Uterus (tissue), 3 donors: ENCODE measurements at regions not wholly inside any gene's neighbourhood (a gene's known extent, or its start where the extent isn't known, plus 50 kb on each side); places are given as distances from the start of the nearest gene placed in this dataset.

Source experiments
- DNase-seq, 2 donors: peaks; one replicate each; pipeline ENCODE4 v3.0.0-alpha.2; 2019 to 2020
- H3K27ac ChIP-seq, 2 donors: fragments of 200-600 bp; sonication (generic); 1 replicate in 1 of 2; 2 replicates in 1 of 2; pipeline ENCODE4 v1.5.1; 2016 to 2018
- H3K27me3 ChIP-seq, 2 donors: fragments of 200-600 bp; sonication (generic); one replicate each; pipeline ENCODE4 v1.5.1; 2018 to 2019; ENCODE audit warnings: control low read depth in 1 of 2
- H3K36me3 ChIP-seq, 2 donors: fragments of 200-600 bp; sonication (generic); one replicate each; pipeline ENCODE4 v1.5.1; 2019; ENCODE audit warnings: control low read depth in 1 of 2
- H3K4me1 ChIP-seq, 2 donors: fragments of 200-600 bp; sonication (generic); one replicate each; pipeline ENCODE4 v1.5.1; 2018 to 2019; ENCODE audit warnings: control low read depth in 1 of 2
- H3K4me3 ChIP-seq, 2 donors: fragments of 200-600 bp; sonication (generic); 1 replicate in 1 of 2; 2 replicates in 1 of 2; pipeline ENCODE4 v1.5.1; 2018 to 2019; ENCODE audit warnings: mild to moderate bottlenecking in 1 of 2
- H3K9me3 ChIP-seq, 2 donors: fragments of 200-600 bp; sonication (generic); one replicate each; pipeline ENCODE4 v1.5.1; 2019; ENCODE audit warnings: control low read depth in 1 of 2
- POLR2A ChIP-seq, 2 donors: fragments of 450-650 bp; IDR thresholded peaks; one replicate each; pipeline ENCODE4 v1.6.1; 2016; ENCODE audit warnings: antibody characterized with exemption in 2 of 2, mild to moderate bottlenecking in 1 of 2, moderate library complexity in 1 of 2
- intact Hi-C: fragments of 100-400 bp; cut with DNase I; formaldehyde crosslinking; loops from one replicate; pipeline ENCODE4 v1.15.1; 2023; ENCODE audit warnings: low total_unique reads
- TF ChIP-seq, protein P1 (sequence below), 4 experiments: fragments of 200-600 bp in 2 of 4; fragments of 450-650 bp in 2 of 4; sonication (generic) in 2 of 4; IDR thresholded peaks; one replicate each; pipeline ENCODE4 v1.5.1; 2016 to 2019; ENCODE audit warnings: antibody characterized with exemption in 4 of 4, mild to moderate bottlenecking in 2 of 4, moderate library complexity in 1 of 4
- donor health status: DM: yes; HTN: yes; CAD: no.

DNA sequence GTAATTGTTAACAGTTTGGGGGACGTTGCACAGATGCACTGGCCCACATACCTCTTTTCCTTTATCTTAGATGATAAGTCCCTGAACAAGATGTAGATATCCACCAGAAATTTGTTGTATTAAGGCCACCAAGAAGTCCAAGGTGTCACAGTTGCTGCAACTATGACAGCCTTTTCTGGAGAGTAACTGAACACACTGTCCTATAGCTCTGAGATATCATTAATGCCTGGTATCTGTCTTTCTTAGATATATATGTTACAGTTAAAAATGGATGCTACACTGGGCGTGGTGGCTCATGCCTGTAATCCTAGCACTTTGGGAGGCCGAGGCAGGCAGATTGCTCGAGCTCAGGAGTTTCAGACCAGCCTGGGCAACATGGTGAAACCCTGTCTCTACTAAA lies 77.8 kb upstream of the PRDX4 start:
- Histone ChIP-seq H3K9me3 (no peaks in the 10 kb centered on the region), H3K4me1 (no peaks in the 10 kb centered on the region), H3K4me3 (no peak overlapping the region), H3K36me3 (no peaks in the 10 kb centered on the region), H3K27ac (no peak overlapping the region), H3K27me3 (no peaks in the 10 kb centered on the region)
- no peak for DNase-seq
- TF ChIP-seq POLR2A (IDR thresholded peaks at IDR 0.05): no peak
- TF ChIP-seq, protein P1, sequence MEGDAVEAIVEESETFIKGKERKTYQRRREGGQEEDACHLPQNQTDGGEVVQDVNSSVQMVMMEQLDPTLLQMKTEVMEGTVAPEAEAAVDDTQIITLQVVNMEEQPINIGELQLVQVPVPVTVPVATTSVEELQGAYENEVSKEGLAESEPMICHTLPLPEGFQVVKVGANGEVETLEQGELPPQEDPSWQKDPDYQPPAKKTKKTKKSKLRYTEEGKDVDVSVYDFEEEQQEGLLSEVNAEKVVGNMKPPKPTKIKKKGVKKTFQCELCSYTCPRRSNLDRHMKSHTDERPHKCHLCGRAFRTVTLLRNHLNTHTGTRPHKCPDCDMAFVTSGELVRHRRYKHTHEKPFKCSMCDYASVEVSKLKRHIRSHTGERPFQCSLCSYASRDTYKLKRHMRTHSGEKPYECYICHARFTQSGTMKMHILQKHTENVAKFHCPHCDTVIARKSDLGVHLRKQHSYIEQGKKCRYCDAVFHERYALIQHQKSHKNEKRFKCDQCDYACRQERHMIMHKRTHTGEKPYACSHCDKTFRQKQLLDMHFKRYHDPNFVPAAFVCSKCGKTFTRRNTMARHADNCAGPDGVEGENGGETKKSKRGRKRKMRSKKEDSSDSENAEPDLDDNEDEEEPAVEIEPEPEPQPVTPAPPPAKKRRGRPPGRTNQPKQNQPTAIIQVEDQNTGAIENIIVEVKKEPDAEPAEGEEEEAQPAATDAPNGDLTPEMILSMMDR (IDR thresholded peaks at IDR 0.05): no peak
- intact Hi-C loops: no loop called here

DNA sequence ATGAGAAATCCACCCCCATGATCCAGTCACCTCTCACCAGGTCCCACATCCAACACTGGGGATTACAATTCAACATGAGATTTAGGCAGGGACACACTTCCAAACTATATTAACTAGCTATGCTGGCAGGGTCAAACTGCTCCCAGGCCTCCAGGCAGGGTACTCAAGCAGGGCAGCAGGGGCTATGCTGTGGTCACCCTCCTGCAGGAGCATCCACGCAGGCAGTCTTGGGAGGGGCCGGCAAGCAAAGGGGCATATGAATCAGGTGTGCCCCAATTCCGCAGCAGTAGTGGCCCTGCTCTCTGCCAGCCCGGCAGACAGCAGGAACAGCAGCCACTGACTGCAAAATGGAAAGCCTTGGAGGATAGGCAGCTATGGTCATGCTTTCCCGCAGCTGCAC lies 74.6 kb upstream of the PRDX4 start:
- no peak overlapping the region for H3K4me3 ChIP-seq
- TF ChIP-seq POLR2A (IDR thresholded peaks at IDR 0.05): no peak
- TF ChIP-seq, protein P1 (IDR thresholded peaks at IDR 0.05): no peak
- no peak overlapping the region for H3K27ac ChIP-seq
- no peak for DNase-seq
- H3K4me1 ChIP-seq: no peaks in the 10 kb centered on the region
- H3K27me3 ChIP-seq: no peaks in the 10 kb centered on the region
- no peaks in the 10 kb centered on the region for H3K9me3 ChIP-seq
- no peaks in the 10 kb centered on the region for H3K36me3 ChIP-seq
- intact Hi-C loops: no loop called here

DNA sequence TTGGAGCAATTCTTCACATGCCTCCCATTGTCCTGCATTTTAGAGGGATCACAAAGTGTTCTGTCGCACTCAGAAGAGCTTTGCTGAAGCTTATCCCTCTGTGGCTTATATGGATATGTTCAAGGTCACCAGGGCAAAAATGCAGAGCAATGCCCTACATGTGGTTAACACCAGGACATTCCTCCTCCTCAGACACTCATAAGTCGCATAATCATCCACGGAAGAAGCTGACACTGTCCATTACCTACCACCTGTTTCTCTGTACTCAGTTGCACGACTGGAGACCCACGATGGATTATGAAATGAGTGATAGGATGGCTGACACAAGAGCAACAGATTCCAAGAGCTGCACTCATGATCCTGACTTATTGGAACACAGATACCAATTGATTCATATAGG lies 68.7 kb upstream of the PRDX4 start:
- no peak overlapping the region for H3K4me3 ChIP-seq
- no peaks in the 10 kb centered on the region for H3K27me3 ChIP-seq
- H3K27ac ChIP-seq: no peak overlapping the region
- no peaks in the 10 kb centered on the region for H3K4me1 ChIP-seq
- TF ChIP-seq, protein P1 (IDR thresholded peaks at IDR 0.05): no peak
- TF ChIP-seq POLR2A (IDR thresholded peaks at IDR 0.05): no peak
- no peaks in the 10 kb centered on the region for H3K9me3 ChIP-seq
- no peaks in the 10 kb centered on the region for H3K36me3 ChIP-seq
- DNase-seq: no peak
- intact Hi-C loops: no loop called here

DNA sequence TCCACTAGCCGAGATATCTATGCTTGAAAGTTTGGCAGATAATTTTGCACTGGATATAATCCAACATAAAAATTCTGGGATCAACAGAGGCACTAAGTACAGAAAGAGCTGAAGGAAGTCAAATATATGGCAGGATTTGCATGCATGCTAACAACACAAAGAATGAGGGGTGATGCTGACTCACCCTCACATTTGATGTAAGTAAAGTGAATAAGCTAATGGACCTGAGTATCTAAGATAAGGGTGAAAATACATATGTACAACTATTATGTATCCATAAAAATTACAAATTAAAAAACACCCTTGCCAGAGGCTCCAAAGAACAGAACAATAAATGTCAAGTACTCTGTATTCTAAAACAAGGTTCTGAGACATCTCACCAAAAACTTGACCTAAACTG lies 63.8 kb upstream of the PRDX4 start:
- no peaks in the 10 kb centered on the region for H3K27me3 ChIP-seq

DNA sequence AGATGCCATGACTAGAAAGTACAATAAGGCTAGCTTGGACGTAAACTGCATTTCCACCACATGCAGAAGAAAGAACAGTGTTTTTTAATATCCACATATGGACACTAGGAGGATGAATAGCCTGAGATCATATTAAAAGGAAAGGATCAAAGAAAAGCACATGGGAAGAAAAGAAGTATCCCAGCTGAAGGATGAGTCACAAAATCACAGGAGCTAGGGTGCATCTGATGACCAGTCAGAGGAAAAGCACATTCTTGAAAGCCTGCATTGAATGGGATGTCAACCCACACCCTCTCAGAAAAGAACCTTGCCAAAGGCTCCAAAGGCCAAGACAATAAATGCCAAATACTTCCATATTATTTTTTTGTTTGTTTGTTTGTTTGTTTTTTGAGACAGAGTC lies 56.8 kb upstream of the PRDX4 start:
- H3K9me3 ChIP-seq: no peaks in the 10 kb centered on the region
- no peak for DNase-seq
- no peaks in the 10 kb centered on the region for H3K4me1 ChIP-seq
- intact Hi-C loops: no loop called here
- H3K4me3 ChIP-seq: no peak overlapping the region
- no peaks in the 10 kb centered on the region for H3K27me3 ChIP-seq
- H3K27ac ChIP-seq: no peak overlapping the region
- TF ChIP-seq, protein P1 (IDR thresholded peaks at IDR 0.05): no peak
- TF ChIP-seq POLR2A (IDR thresholded peaks at IDR 0.05): no peak
- no peaks in the 10 kb centered on the region for H3K36me3 ChIP-seq

More for the DNA sequence above, 63.8 kb upstream of the PRDX4 start:
- Histone ChIP-seq H3K36me3 (no peaks in the 10 kb centered on the region), H3K4me3 (no peak overlapping the region), H3K4me1 (no peaks in the 10 kb centered on the region), H3K27ac (no peak overlapping the region), H3K9me3 (no peaks in the 10 kb centered on the region)
- intact Hi-C loops: no loop called here
- DNase-seq: no peak
- no peak for TF ChIP-seq POLR2A (IDR thresholded peaks at IDR 0.05)
- TF ChIP-seq, protein P1 (IDR thresholded peaks at IDR 0.05): no peak
